Endothelial cell (in vitro differentiated cells): ENCODE measurements at regions not wholly inside any gene's neighbourhood (a gene's known extent, or its start where the extent isn't known, plus 50 kb on each side); places are given as distances from the start of the nearest gene placed in this dataset.
A peak's percentile ranks its signal among the peaks of the same experiment; 100 is the strongest.

Source experiments
- DNase-seq: peaks from one replicate; pipeline ENCODE4 v3.0.0; 2021; ENCODE audit warnings: low spot score
- H3K27ac Mint-ChIP-seq: one replicate; pipeline ENCODE4 v1.8.0; 2021; ENCODE audit warnings: mixed read lengths, inconsistent platforms; ENCODE audit not compliant: unreplicated experiment
- H3K27me3 Mint-ChIP-seq: one replicate; pipeline ENCODE4 v1.8.0; 2021; ENCODE audit warnings: mild to moderate bottlenecking, moderate library complexity, mixed read lengths, inconsistent platforms; ENCODE audit not compliant: unreplicated experiment
- H3K36me3 Mint-ChIP-seq: one replicate; pipeline ENCODE4 v1.8.0; 2021; ENCODE audit warnings: mild to moderate bottlenecking, low read depth, mixed read lengths, inconsistent platforms; ENCODE audit not compliant: unreplicated experiment
- H3K4me1 Mint-ChIP-seq: one replicate; pipeline ENCODE4 v1.8.0; 2021; ENCODE audit warnings: mild to moderate bottlenecking, mixed read lengths, inconsistent platforms; ENCODE audit not compliant: unreplicated experiment
- H3K4me3 Mint-ChIP-seq: one replicate; pipeline ENCODE4 v1.8.0; 2021; ENCODE audit warnings: mild to moderate bottlenecking, mixed read lengths, inconsistent platforms; ENCODE audit not compliant: unreplicated experiment
- H3K9me3 Mint-ChIP-seq: one replicate; pipeline ENCODE4 v1.8.0; 2021; ENCODE audit warnings: mixed read lengths, inconsistent platforms; ENCODE audit not compliant: unreplicated experiment
- TF ChIP-seq, protein P1 (sequence below): fragments of 200-600 bp; sonication (generic); IDR thresholded peaks from one replicate; pipeline ENCODE4 v1.5.0; 2021; ENCODE audit warnings: antibody characterized with exemption; ENCODE audit not compliant: unreplicated experiment

GRCh38 chr21:41562101-41563000 is 54.4 kb upstream of the TMPRSS2 start:
- no peak overlapping the region for H3K4me3 Mint-ChIP-seq

DNA sequence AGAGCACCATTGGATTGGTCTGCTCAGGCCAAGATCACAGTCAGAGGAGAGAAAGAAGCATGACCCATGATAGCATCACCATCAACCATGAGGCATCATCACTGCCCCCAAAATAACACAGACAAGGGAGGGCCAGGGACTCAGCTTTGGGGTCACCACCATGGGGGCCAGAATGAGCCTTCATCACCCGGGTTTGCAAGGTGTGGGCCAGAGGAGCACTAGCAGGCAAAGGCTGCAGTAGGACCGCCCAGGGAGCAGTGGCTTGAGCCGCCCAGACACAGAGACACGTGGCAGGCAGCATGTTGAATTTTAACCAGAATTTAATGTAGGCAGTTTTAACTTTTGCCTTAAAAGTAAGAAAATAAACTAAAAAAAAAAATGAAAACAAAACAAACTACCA is 53.7 kb upstream of the TMPRSS2 start:
- Mint-ChIP-seq H3K9me3 (no peaks in the 10 kb centered on the region), H3K27me3 (peaks cover 2% of the 10 kb centered on the region), H3K4me3 (no peak overlapping the region), H3K4me1 (peaks cover 7% of the 10 kb centered on the region), H3K36me3 (peaks cover 3% of the 10 kb centered on the region), H3K27ac (no peak overlapping the region)
- no peak for DNase-seq
- TF ChIP-seq, protein P1, sequence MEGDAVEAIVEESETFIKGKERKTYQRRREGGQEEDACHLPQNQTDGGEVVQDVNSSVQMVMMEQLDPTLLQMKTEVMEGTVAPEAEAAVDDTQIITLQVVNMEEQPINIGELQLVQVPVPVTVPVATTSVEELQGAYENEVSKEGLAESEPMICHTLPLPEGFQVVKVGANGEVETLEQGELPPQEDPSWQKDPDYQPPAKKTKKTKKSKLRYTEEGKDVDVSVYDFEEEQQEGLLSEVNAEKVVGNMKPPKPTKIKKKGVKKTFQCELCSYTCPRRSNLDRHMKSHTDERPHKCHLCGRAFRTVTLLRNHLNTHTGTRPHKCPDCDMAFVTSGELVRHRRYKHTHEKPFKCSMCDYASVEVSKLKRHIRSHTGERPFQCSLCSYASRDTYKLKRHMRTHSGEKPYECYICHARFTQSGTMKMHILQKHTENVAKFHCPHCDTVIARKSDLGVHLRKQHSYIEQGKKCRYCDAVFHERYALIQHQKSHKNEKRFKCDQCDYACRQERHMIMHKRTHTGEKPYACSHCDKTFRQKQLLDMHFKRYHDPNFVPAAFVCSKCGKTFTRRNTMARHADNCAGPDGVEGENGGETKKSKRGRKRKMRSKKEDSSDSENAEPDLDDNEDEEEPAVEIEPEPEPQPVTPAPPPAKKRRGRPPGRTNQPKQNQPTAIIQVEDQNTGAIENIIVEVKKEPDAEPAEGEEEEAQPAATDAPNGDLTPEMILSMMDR, result no peak

More at GRCh38 chr21:41562101-41563000, 54.4 kb upstream of the TMPRSS2 start:
- DNase-seq, result no peak
- TF ChIP-seq, protein P1, result no peak
- Mint-ChIP-seq H3K27ac (peak overlapping the region; percentile 55), H3K4me1 (peaks cover 7% of the 10 kb centered on the region), H3K36me3 (peaks cover 3% of the 10 kb centered on the region), H3K9me3 (no peaks in the 10 kb centered on the region), H3K27me3 (peaks cover 3% of the 10 kb centered on the region)

DNA sequence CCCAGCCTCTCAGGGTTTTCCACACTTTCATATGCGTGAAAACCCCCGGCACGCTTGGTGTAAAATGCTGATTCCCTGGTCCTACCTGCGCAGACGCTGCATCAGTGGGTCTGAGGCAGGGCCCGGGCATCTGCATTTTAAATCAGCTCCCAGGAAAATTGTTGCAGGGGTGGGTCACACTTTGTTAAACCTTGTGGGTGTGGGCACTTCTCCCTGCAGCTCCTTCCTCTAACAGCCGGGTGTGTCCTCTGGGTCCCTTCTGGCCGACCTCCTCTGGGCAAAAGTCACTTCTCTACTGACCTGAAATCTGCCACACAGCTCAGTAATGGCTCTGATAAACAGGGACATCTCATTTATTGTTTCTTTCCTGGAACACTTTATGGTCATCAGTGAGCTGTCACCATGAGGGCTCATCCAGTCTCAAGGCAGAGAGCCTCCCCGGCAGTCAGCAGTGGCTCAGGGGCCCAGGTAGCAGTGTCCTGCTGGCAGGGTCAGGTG is 52.8 kb upstream of the TMPRSS2 start:
- Mint-ChIP-seq H3K9me3 (no peaks in the 10 kb centered on the region), H3K27ac (no peak overlapping the region), H3K4me1 (peaks cover 7% of the 10 kb centered on the region), H3K36me3 (peaks cover 3% of the 10 kb centered on the region), H3K4me3 (no peak overlapping the region), H3K27me3 (peaks cover 2% of the 10 kb centered on the region)
- TF ChIP-seq, protein P1, result no peak
- DNase-seq, result no peak

DNA sequence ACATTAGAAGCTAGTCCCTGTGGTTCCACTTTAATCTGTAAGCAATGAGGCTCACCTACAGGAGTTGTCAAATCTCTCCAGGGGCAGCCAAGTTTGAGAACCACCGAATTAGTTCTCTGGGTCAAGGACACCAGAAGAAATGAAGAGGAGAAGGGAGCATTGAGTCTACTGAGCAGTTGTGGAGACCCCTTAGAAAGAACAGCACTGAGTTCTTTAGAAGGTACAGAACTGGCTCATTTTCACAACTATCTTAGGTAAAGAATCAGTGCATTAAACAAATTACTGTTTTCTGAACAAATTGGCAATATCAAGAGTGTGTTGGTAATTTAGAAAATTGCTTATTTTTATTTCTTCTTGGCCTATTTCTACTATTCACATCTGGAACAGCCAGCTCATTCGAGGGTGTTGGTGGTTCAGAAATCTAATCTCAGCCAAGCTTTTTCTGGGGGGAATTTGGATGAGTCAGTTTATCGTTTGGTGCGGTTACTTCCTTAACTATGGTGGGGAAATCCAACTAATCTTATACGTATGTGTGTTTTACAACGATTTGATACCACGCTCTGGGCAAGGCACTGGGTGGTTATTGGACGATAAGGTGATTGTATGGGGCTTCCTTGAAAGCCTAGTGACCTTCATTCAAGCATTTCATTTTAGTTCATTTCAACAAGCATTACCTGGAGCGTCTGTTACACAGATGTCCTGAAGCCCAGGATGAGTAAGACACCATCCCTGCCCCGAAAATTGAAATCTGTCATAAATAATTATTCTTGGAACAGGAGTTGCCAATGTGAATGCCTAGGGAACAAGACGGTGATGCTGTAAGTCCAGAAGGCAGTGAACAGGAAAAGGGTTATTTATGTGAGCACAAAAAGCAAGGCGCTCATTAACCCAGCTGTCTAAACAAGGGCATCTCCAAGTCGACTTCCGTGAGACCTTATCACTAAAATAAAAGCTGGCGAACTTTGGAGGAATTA is 52.0 kb upstream of the TMPRSS2 start:
- peaks cover 2% of the 10 kb centered on the region for H3K27me3 Mint-ChIP-seq
- TF ChIP-seq, protein P1, result no peak

More for the DNA sequence above, 52.0 kb upstream of the TMPRSS2 start:
- DNase-seq, result no peak
- H3K9me3 Mint-ChIP-seq, result no peaks in the 10 kb centered on the region
- H3K4me1 Mint-ChIP-seq, result peaks cover 3% of the 10 kb centered on the region
- peaks cover 3% of the 10 kb centered on the region for H3K36me3 Mint-ChIP-seq
- no peak overlapping the region for H3K27ac Mint-ChIP-seq
- H3K4me3 Mint-ChIP-seq, result no peak overlapping the region
